AG09319 (cell line): ENCODE measurements at regions not wholly inside any gene's neighbourhood (a gene's known extent, or its start where the extent isn't known, plus 50 kb on each side); places are given as distances from the start of the nearest gene placed in this dataset.
"Not testable (repeated sequence)": the region's sequence is repeated elsewhere in the genome, so short reads cannot be mapped to it uniquely, and the experiment has no call there.

ENCODE experiments used
- DNase-seq: peaks from one replicate; pipeline ENCODE4 v3.0.0-alpha.2; 2010; ENCODE audit warnings: low read depth; ENCODE audit errors: extremely low read depth
- TF ChIP-seq, protein P1 (sequence below): IDR thresholded peaks from 2 replicates; pipeline ENCODE4 v1.5.1; 2011; ENCODE audit warnings: low read depth, mild to moderate bottlenecking, inconsistent platforms, low read length, moderate library complexity

DNA sequence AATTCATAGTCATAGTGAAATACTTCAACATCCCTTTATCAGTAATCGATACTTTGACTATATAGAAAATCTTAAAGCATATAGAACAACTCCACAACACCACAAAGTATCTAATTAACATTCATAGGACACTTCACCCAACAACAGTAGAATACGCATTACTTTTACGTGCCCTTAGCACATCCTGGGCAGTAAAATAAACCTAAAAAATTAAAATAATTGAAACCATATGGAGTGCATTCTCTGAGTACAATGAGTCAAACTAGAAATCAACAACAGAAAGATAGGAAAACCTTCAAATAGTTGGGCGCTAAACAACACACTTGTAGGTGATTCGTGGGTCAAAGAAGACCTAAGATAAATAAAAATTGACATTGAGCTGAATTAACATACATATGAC is 442.9 kb downstream of the SUCLG1 start:
- TF ChIP-seq, protein P1, sequence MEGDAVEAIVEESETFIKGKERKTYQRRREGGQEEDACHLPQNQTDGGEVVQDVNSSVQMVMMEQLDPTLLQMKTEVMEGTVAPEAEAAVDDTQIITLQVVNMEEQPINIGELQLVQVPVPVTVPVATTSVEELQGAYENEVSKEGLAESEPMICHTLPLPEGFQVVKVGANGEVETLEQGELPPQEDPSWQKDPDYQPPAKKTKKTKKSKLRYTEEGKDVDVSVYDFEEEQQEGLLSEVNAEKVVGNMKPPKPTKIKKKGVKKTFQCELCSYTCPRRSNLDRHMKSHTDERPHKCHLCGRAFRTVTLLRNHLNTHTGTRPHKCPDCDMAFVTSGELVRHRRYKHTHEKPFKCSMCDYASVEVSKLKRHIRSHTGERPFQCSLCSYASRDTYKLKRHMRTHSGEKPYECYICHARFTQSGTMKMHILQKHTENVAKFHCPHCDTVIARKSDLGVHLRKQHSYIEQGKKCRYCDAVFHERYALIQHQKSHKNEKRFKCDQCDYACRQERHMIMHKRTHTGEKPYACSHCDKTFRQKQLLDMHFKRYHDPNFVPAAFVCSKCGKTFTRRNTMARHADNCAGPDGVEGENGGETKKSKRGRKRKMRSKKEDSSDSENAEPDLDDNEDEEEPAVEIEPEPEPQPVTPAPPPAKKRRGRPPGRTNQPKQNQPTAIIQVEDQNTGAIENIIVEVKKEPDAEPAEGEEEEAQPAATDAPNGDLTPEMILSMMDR, result no peak
- no peak for DNase-seq

DNA sequence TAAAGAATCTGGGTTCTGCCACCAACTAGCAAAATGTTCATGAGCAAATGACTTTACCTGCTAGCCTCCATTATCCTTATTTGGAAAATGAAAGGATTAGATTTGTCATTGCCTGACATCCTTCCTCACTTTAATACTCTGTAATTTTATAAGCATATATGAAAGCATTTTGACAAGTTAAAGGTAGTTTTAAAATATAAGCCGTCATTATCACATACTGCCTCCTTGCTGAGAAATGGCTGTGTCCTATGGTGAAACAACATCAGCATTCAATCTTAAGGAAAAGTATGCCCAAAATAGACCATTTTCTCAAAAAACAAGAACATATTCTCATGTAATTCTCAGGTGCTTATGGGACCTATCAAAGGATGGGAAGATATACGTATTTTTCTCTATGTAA is 461.2 kb downstream of the SUCLG1 start:
- TF ChIP-seq, protein P1, result no peak
- no peak for DNase-seq

DNA sequence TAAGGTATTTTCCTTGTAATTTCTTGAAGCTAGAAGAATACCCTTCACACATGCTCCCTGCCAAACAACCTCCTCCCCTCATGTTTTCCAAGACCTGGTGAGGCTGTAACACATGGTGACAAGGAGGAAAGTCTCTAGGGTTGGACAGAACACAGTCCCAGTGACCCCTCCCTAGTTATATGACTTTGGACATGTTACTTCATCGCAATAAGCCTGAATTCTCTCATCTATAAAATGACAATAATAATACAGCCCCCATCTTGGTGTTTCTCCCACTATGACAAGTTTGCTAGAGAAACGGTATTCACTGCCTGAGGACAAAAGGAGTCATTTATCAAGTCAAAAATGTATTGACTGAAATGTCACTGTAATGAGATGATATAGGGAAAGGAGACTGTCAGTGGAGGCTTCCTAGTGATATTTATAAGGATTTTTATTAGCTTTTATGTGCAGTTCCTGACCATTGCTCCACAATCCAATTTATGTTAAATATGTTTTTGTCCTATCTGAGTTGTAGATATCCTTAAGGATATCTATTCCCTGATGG is 464.4 kb downstream of the SUCLG1 start:
- DNase-seq, result no peak
- TF ChIP-seq, protein P1, result no peak

DNA sequence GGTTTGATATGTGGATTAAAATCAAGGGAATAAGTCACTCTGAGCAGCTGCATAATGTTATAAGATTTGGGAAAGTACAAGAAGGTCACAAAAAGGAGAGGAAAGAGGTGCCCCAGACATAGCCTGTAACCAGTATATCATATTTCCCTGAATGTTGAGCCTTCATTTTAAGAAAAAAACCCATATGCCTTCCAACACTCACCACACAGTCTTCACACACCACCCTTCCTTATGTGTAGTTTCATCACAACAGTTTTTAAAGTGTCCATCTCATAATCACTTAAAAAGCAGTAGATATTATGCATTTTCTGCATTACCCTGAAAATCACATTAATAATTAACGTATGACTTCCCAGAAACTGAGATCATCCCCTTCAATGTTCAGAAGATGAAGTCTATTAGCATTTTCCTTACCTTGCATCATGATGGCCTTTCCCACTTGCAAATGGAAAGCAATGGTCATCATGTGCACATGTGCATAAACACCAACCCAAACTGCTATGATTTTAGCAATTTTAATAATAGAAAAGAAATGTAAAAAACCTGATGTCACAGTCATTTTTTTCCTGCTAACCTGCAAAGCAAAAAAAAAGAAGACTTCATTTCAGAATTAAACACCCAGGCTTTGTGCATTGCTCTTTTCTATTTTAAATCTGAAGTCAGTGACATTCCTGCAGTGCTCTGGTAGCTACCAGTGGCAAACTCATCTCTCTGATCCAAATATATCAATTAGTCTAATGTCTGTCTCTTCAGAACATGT is 465.0 kb downstream of the SUCLG1 start:
- TF ChIP-seq, protein P1, result no peak
- DNase-seq, result no peak

DNA sequence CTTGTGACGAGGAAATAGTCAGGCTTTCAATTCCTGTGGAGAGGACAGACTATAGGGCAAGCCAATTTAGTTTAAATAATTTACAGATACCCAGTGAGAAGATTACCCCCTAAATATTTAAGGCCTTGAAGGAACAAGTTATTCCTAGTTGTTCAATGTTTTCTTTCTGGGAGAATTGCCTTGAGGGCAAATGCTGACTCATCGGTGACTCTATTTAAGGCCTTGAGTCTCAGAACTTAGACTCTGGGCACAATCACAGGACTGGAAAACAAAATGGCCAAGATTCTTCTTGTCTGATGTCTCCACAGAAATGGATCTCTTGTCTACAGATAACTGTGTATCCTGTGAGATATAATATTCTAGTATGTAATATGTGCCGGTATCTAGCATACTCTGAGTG is 467.1 kb downstream of the SUCLG1 start:
- TF ChIP-seq, protein P1, result no peak
- DNase-seq, result no peak

DNA sequence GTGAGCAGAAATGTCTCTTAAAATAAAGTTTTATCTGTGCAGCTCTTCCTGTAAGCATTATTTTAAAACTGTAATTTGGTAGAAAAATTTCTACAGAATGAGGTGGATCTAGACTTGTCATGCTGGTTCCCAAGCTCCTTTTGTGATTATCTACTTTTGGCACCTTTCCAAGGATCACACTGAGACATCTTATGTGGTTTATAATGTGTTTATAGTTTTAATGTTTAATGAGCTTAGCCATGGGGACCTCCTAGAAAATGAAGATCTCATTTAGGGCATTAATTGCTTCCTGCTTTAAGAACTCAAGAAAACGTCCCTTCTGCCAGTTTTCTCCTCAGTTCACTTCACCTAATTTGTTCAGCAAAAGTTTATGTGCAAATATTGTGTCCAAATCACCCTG is 468.4 kb downstream of the SUCLG1 start:
- TF ChIP-seq, protein P1, result no peak
- no peak for DNase-seq

DNA sequence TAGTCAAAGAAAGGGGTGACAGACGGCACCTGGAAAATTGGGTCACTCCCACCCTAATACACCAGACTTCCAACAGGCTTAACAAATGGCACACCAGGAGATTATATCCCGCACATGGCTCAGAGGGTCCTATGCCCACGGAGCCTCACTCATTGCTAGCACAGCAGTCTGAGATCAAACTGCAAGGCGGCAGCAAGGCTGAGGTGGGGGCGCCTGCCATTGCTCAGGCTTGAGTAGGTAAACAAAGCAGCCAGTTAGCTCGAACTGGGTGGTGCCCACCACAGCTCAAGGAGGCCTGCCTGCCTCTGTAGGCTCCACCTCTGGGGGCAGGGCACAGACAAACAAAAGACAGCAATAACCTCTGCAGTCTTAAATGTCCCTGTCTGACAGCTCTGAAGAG is 482.5 kb downstream of the SUCLG1 start:
- DNase-seq, result not testable (repeated sequence)

DNA sequence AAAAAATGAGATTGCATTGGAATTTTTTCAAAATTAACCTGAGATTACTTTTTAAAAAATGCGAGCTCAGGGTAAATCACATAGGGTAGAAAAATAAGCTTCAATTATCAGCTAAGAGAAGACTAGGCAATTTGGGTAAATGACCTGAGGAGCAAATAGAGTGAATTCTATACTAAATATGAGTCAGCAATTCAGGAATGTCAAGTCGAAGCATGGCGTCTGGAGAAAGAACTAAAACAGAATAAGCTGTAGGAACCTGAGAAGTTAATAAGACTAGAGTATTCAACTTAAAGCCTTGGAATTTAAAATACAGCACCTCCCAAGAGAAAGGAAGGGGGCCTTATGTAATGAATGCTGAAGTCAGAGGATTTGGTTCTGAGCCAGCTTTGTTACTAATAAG is 487.0 kb downstream of the SUCLG1 start:
- TF ChIP-seq, protein P1, result no peak
- DNase-seq, result no peak
